Stimulated activated naive CD8-positive, alpha-beta T cell treated with anti-CD3 and anti-CD28 coated beads, Interleukin-15, amount 100 ng/mL, for 72 hours (primary cell): ENCODE measurements at regions not wholly inside any gene's neighbourhood (a gene's known extent, or its start where the extent isn't known, plus 50 kb on each side); places are given as distances from the start of the nearest gene placed in this dataset.

Source experiments
- ATAC-seq: fragments of 150-1000 bp; cut with Tn5 transposase; 2 replicates; pipeline ENCODE4 v1.10.0; 2021; ENCODE audit warnings: mild to moderate bottlenecking, moderate library complexity
- DNase-seq, 2 donors: peaks; one replicate each; pipeline ENCODE4 v3.0.0; 2021 to 2022
- H3K27ac Mint-ChIP-seq, 2 donors: one replicate each; pipeline ENCODE4 v1.8.0; 2022; ENCODE audit warnings: mild to moderate bottlenecking in 2 of 2, mixed read lengths in 2 of 2, moderate library complexity in 2 of 2
- H3K27me3 Mint-ChIP-seq: one replicate; pipeline ENCODE4 v1.8.0; 2022; ENCODE audit warnings: mixed read lengths
- H3K4me1 Mint-ChIP-seq: one replicate; pipeline ENCODE4 v1.8.0; 2022; ENCODE audit warnings: mild to moderate bottlenecking, mixed read lengths
- H3K4me3 Mint-ChIP-seq, 2 donors: one replicate each; pipeline ENCODE4 v1.8.0; 2022; ENCODE audit warnings: mild to moderate bottlenecking in 2 of 2, mixed read lengths in 2 of 2, moderate library complexity in 1 of 2
- H3K9me3 Mint-ChIP-seq, 2 donors: one replicate each; pipeline ENCODE4 v1.8.0; 2022; ENCODE audit warnings: mixed read lengths in 2 of 2

DNA sequence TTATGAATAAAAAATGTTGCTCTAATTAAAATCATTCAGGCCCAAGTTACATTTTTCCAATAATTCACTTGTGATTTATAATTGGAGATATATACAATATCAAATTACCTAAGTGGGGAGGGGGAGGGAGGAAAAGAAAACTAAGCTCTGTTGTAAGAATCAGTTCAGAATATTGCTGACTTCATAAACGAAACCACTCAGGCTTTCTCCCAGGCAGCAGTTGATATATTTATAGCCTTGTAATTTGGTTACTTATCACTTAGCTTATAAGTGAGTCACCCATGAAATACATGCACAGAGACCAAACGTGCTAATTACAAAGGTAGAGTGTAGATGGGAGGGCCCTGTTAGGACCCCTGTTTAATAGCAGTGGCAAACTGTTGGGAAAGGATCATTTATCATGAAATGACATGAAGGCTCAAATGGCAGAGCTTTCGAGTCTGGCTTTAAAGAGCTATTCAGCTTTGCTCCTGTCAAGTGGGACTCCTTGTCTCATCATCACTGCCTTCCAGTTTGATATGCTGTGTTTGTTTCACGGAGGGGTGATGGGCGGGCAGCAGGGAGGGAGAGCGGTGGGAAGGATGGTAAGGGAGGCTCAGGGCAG is 105.6 kb upstream of the PGRMC2 start:
- H3K27me3 Mint-ChIP-seq: no peaks in the 10 kb centered on the region
- no peak for ATAC-seq
- H3K9me3 Mint-ChIP-seq: peaks cover 0 to 7% of the 10 kb centered on the region in 2 donors
- DNase-seq: no peak
- H3K4me3 Mint-ChIP-seq: no peak overlapping the region
- no peaks in the 10 kb centered on the region for H3K4me1 Mint-ChIP-seq
- H3K27ac Mint-ChIP-seq: no peak overlapping the region

DNA sequence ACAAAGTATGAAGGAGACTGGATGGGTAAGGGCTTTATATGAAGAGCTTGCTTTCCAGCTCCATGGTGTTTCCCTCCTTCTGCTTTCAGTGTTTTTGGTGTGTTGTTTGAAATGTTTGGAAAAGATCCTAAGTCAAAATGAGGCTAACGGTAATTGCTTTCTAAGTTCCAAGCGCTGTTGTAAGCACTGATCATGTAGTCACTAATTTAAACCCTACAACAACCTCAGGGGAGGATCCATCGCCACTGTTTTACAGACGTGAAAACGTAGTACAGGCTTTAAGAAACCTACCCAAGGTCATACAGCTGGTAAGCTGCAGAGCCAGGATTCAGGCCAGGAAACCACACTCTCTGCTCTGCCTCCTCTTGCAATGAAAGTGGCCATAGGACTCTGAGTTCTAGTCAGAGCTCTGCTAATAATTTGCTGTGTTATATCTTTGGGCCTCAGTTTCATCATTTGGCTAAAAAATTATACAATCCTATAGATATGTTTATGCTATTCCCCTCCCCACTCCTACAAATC is 102.9 kb upstream of the PGRMC2 start:
- Mint-ChIP-seq H3K9me3 (no peaks in the 10 kb centered on the region), H3K4me3 (no peak overlapping the region), H3K27ac (no peak overlapping the region), H3K27me3 (no peaks in the 10 kb centered on the region), H3K4me1 (no peaks in the 10 kb centered on the region)
- no peak for ATAC-seq
- no peak for DNase-seq

DNA sequence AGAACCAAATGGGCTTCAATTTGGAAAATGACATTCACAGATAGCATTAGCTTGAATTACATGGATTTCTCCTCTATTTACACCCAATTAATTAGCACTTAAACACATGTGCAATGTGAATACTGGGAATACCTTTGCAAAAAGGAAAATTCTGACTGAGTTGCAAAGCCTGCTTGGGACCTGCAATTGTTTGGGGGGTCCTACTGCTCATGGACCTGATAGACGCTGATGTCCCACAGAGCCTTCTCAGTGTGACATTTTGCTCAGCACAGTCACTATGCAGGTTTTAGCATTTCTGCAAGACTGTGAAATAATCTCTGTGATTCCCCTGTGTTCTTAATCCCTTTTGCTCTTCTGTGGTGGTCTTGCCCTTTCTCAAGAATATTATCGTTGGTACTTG is 101.2 kb upstream of the PGRMC2 start:
- H3K9me3 Mint-ChIP-seq: no peaks in the 10 kb centered on the region
- no peaks in the 10 kb centered on the region for H3K27me3 Mint-ChIP-seq
- DNase-seq (no peak), ATAC-seq (no peak)
- H3K27ac Mint-ChIP-seq: no peak overlapping the region
- H3K4me1 Mint-ChIP-seq: no peaks in the 10 kb centered on the region
- no peak overlapping the region for H3K4me3 Mint-ChIP-seq

DNA sequence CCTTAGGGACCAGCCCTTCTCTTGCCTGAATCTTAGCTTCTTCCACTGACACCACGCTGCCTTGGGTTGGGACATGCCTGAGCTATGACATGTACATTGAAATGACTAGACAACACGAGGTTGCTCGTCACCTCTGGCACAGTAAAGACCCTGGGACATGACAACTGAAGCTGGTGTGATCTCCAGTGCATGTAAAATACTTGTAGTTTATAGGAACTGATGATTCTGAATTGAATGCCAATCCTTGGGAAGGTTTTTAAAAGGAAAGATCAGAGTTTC is 100.7 kb upstream of the PGRMC2 start:
- no peak for DNase-seq
- Mint-ChIP-seq H3K27me3 (no peaks in the 10 kb centered on the region), H3K27ac (no peak overlapping the region), H3K9me3 (no peaks in the 10 kb centered on the region), H3K4me1 (no peaks in the 10 kb centered on the region), H3K4me3 (no peak overlapping the region)
- no peak for ATAC-seq

DNA sequence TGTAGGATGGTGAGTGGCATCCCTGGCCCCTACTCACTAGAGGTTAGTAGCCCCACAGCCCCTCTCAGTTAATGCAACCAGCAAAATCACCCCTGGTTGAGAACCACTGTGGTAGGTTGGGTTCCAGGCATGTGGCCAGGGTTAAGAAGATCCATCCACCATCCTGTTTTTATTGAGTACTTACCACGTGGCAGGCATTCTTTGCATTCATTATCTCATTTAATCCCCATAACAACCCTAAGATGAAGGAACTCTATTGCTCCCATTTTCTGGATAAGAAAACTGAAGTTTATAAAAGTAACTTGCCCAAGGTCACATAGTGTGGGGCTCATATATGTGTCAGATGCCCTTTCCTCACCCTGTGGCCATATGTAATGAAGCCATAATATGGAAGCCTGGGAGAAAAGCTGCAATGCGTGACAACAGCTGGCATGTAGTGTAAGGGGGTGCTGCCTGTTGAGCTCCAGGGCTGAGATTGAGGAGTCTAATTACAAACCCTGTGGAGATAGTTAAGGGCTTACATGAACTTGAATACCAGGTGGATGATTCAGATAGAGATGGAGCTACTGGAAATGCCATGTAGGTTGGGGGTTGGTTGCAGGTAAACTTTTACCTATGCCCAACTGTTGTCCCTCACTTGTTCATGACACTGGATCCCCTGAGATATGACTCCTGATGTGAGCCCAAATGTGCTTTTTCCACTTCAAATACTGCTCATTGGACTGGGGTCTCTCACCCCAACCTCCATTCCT is 100.2 kb upstream of the PGRMC2 start:
- H3K27me3 Mint-ChIP-seq: no peaks in the 10 kb centered on the region
- H3K27ac Mint-ChIP-seq: no peak overlapping the region
- no peak overlapping the region for H3K4me3 Mint-ChIP-seq
- DNase-seq (no peak), ATAC-seq (no peak)
- no peaks in the 10 kb centered on the region for H3K4me1 Mint-ChIP-seq
- H3K9me3 Mint-ChIP-seq: no peaks in the 10 kb centered on the region

DNA sequence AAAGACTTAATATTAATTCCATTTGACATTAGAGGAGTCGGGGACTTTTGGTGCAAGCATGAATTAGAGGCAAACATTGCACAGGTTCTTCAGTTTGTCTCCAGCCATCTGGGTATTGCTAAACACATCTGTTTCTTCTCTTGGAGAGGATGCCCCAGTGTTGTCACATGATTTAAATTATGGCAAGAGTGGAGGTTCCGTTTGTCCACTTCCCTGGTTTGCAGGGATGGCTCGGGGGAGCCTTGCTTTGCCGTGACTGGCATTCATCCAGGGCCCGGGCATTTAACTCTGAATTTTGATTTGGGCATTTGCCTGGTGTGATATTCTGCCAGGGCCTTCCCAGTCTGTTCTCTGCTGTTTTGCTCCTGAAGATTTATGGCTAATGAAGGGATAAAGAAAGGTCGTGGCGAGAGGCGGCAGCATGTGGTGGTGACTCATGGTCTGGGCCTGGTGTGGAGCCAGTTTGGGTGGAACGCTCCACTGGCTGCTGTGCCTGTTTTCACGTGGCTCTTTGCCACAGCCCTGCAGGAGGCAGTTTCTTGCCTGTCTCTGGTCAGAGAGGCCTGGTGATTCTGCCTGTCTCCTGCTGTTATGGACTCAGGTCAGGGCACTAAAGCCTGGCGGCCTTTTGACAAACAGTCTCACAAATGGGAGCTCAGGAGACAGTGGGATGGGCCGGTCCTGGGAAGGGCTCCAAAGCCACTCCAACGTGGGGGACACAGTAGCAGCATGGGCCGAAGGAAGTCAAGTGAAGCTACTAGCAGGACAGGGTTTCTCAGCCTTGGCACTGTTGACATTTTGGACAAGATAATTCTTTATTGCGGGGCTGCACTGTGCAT is 99.4 kb upstream of the PGRMC2 start:
- no peak for ATAC-seq
- Mint-ChIP-seq H3K9me3 (no peaks in the 10 kb centered on the region), H3K4me3 (no peak overlapping the region), H3K27ac (no peak overlapping the region), H3K27me3 (no peaks in the 10 kb centered on the region), H3K4me1 (no peaks in the 10 kb centered on the region)
- DNase-seq: no peak

DNA sequence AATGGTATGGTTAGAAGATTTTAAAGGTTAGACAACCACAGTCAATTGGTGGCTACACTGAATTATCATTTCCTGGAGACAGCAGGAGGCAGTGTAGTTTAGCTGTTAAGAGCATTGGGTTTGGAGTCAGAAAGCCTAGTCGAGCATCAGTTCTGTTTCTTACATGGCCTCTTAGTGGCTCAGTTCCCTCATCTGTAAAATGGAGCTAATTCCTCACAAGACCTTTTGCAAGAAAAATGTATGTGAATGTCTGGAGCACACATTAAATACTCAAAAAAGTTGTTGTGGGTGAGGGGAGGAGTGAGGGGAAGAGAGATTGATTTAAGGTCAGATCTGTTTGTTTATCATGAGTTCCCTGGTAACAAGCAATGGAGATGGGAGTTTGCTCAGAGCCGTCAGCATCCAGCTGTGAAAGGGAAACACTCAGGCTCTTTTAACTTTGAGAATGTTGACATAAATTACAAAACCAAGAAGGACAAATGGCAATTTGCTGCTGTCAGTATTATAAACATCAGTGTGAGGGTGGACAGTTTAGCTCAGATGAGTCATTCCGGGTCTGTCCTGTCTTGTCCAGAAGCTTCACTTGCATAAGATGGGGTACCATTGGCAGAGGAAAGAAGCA is 98.2 kb upstream of the PGRMC2 start:
- Mint-ChIP-seq H3K9me3 (no peaks in the 10 kb centered on the region), H3K4me1 (no peaks in the 10 kb centered on the region), H3K27ac (no peak overlapping the region), H3K4me3 (no peak overlapping the region), H3K27me3 (no peaks in the 10 kb centered on the region)
- DNase-seq: no peak
- no peak for ATAC-seq

DNA sequence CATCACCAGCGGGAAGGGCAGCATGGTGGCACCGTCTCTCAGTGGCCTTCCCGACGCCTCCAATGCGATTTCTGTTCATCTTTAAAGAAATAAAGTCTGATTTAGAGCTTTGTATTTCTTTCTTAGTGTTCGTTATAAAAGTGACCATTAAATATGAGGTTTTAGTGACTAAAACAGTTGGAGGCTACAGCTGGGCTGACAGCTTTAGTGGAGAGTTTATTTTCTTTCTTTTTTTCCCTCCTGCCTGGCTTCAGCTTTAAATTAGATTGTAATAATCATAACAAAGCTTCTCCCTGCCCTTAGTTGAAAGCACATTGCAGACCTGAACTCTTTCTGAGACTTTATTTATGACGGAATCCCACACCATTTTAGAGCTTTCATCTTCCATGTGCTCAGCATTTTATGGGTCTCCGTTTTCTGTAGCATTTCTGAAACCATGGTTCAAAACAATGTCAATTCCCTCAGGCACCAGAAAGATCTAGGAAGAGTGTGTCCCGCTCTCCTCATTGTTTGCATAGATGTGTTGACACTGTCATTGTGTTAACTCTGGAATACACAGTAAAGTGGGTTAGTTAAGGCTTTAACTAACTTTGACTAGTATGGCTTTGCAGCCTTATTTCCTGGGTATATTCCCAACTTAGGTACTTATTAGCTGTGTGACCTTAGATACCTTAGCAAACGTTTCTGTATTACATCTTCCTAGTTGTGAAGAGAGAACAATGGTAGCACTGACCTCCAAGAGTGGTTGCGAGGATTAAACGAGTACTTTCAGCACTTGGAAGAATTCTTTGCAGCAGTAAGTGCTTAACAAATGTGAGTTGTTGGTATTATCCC is 97.4 kb upstream of the PGRMC2 start:
- no peaks in the 10 kb centered on the region for H3K9me3 Mint-ChIP-seq
- ATAC-seq: no peak
- H3K27ac Mint-ChIP-seq: no peak overlapping the region
- no peak overlapping the region for H3K4me3 Mint-ChIP-seq
- no peak for DNase-seq
- H3K4me1 Mint-ChIP-seq: no peaks in the 10 kb centered on the region
- H3K27me3 Mint-ChIP-seq: no peaks in the 10 kb centered on the region

DNA sequence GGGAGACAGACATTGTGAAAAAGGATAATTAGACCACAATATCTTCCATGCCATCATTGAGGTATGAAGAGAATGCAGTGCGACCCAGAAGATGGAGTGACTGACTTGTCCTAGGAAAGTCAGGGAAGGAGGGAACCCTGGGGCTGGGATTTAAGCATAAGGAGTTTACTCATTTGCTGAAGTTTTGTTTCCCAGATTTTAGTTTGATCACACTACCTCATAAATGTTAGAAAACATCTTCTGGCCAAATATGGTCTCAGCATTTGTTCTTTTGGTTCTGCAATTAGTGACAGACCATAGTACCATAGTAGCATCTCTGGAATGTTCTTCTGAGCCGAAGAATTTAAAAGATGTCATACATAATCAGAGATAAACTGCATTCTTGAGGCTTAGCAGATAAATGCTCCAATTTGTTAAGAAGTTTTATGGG is 96.5 kb upstream of the PGRMC2 start:
- H3K27ac Mint-ChIP-seq: no peak overlapping the region
- no peak overlapping the region for H3K4me3 Mint-ChIP-seq
- H3K4me1 Mint-ChIP-seq: no peaks in the 10 kb centered on the region
- peaks cover under 1 to 2% of the 10 kb centered on the region in 2 donors for H3K9me3 Mint-ChIP-seq
- no peak for DNase-seq
- H3K27me3 Mint-ChIP-seq: no peaks in the 10 kb centered on the region
- no peak for ATAC-seq

DNA sequence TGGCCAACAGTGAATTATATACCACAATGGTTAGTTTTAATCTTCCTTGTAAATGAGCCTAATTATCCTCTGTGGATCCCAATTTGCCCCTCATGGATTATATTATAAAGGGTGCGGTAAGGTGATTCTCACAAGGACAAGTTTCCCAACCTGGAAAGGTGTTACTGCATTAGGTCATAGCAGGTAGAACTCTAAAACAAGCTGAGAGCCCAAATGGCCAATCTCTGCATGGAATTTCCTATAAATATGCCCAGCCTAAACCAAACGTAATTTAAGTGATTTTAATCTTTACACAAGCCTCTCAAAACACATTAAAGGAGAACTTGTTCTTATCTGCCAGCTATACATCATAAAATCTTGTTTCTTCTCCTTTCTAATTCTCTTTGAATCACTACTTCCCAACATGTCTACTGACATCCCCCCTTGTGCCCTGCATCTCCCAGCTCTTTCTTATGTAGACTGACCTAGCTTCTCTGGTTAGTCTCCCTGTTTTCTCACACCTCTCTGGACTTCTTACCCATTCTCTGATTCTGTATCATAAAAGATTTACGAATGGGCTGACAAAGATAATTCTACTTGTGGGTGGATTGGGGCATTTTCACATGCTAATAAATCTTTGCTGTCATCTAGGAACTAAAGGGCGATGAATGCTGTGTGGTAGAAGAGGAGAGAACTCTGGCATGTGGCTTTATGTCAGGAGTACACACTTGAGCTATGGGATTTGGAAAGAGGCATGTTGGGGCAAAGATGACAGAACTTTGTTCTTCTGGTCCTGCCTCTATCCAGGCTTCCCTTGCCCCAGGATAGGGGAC is 94.3 kb upstream of the PGRMC2 start:
- peaks cover 5 to 17% of the 10 kb centered on the region in 2 donors for H3K9me3 Mint-ChIP-seq
- no peaks in the 10 kb centered on the region for H3K4me1 Mint-ChIP-seq
- no peak overlapping the region for H3K4me3 Mint-ChIP-seq
- no peak for DNase-seq
- no peaks in the 10 kb centered on the region for H3K27me3 Mint-ChIP-seq
- no peak overlapping the region for H3K27ac Mint-ChIP-seq
- ATAC-seq: no peak

DNA sequence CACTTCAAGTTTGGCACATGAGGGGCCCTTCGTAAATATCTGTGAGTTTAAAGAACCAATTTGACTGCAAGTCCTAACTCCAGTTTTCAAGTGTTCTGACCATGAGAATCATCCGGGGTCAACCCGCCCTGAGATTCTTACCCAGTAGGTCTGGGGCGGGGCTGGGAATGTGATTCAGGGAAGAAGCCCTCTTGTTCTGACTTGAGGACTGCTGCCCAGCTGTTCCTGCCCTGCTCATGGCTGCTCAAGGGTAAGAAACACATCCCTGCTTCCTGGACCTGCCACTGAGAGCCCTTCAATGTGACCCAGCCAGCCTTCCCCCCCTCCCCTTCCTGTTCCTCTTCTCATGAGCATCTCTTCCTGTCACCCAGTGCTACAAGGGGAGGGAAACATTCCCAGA is 92.7 kb upstream of the PGRMC2 start:
- H3K27ac Mint-ChIP-seq: no peak overlapping the region
- no peaks in the 10 kb centered on the region for H3K4me1 Mint-ChIP-seq
- ATAC-seq (no peak), DNase-seq (no peak)
- peaks cover 13 to 29% of the 10 kb centered on the region in 2 donors for H3K9me3 Mint-ChIP-seq
- no peaks in the 10 kb centered on the region for H3K27me3 Mint-ChIP-seq
- H3K4me3 Mint-ChIP-seq: no peak overlapping the region

DNA sequence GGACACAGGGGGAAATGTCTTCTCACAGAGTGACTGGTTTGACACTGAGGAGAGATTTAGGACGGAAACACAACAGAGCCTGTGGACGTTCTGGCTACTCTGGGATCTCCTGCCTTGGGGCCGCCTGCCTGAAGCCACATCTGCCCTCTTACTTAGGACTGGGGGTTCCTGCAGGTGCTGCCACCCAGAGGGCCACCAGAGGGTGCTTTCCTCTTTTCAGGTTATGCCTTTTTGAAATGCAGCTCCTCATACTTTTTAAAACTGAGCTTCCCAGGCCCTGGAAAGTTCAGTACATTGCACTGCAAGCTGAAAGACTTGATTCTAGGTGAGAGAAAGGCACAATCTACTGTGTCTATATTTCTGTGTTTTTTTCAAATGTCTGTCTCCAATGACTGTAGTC is 92.2 kb upstream of the PGRMC2 start:
- Mint-ChIP-seq H3K4me1 (no peaks in the 10 kb centered on the region), H3K4me3 (no peak overlapping the region), H3K27me3 (no peaks in the 10 kb centered on the region), H3K27ac (no peak overlapping the region), H3K9me3 (peaks cover 13 to 29% of the 10 kb centered on the region in 2 donors)
- no peak for DNase-seq
- no peak for ATAC-seq

DNA sequence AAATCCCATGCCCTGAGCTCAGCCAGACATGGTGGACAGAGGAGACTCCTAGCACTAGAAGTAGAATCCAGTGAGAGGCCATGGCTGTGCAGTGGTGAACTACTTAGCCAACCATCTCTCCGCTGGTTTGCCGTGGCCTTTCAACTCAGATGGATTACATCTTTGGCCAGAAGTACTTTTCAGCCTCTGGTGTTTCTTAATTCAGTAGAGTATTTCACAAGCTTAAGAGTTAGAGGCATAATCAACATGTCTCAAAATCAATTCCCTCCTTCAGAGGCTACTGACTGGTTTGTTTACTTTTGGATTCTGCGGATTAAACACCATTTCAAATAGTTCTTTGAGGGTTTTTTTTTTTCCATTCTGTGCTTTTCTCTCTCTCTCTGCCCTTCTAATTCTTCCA is 91.1 kb upstream of the PGRMC2 start:
- no peak overlapping the region for H3K4me3 Mint-ChIP-seq
- H3K9me3 Mint-ChIP-seq: peaks cover 13 to 29% of the 10 kb centered on the region in 2 donors
- DNase-seq (no peak), ATAC-seq (no peak)
- H3K27ac Mint-ChIP-seq: no peak overlapping the region
- H3K27me3 Mint-ChIP-seq: no peaks in the 10 kb centered on the region
- no peaks in the 10 kb centered on the region for H3K4me1 Mint-ChIP-seq

DNA sequence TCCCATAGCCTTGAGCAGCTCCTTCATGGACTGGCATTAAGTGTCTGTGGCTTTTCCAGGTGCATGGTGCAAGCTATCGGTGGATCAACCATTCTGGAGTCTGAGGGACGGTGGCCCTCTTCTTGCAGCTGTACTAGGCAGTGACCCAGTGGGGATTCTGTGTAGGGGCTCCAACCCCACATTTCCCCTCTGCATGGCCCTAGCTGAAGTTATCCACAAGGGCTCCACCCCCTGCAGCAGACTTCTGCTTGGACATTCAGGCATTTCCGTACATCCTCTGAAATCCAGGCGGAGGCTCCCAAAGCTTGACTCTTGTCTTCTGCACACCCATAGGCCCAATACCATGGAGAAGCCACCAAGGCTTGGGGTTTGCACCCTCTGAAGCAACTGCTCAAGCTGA is 89.3 kb upstream of the PGRMC2 start:
- Mint-ChIP-seq H3K27me3 (no peaks in the 10 kb centered on the region), H3K27ac (no peak overlapping the region), H3K4me1 (no peaks in the 10 kb centered on the region), H3K9me3 (peaks cover 13 to 29% of the 10 kb centered on the region in 2 donors), H3K4me3 (no peak overlapping the region)
- DNase-seq (no peak), ATAC-seq (no peak)
